Stimulated activated CD4-positive, alpha-beta T cell treated with anti-CD3 and anti-CD28 coated beads, Interleukin-4, amount 100 ng/mL, for 4 hours (primary cell): ENCODE measurements at regions not wholly inside any gene's neighbourhood (a gene's known extent, or its start where the extent isn't known, plus 50 kb on each side); places are given as distances from the start of the nearest gene placed in this dataset.

Experiments used
- DNase-seq, 2 experiments: peaks; one replicate each; pipeline ENCODE4 v3.0.0-alpha.2; 2020

DNA sequence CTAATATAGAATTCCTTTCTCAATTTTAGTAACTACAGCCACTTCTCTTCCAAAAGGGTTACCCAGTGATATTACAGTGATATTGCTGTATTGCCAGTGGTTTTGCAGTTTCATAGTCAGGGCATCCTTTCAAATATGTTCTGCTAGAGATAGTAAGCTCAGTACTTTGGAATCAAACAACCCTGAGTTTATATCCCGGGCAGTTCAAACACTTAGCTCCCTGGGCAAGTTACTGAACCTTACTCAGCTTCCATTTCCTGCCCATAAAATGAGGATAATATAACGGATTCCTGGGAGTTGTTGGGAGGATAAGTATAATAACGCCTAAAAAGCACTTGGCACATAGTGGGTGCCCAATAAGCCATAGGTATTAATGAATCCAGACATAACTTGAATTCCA, 212.6 kb upstream of the PARD3B start:
- DNase-seq: no peak

DNA sequence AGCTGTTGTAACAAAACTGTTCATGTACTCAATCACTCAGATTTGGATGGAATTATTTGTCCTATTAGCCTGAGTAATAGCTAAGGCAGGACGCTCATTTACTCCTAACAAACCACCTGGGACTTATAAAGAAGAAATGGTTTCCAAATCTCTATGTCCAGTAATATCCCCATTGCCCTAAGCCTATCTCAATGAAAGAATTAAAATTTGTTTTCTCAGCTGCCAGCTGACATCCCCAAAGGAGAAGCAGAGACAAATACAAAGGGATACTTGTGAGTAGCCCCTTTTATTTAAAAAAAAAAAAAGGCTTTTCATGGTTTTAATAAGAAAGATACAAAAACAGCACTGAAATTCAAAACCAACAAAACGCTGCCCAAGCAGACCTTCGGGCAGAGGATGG, 211.4 kb upstream of the PARD3B start:
- no peak for DNase-seq

DNA sequence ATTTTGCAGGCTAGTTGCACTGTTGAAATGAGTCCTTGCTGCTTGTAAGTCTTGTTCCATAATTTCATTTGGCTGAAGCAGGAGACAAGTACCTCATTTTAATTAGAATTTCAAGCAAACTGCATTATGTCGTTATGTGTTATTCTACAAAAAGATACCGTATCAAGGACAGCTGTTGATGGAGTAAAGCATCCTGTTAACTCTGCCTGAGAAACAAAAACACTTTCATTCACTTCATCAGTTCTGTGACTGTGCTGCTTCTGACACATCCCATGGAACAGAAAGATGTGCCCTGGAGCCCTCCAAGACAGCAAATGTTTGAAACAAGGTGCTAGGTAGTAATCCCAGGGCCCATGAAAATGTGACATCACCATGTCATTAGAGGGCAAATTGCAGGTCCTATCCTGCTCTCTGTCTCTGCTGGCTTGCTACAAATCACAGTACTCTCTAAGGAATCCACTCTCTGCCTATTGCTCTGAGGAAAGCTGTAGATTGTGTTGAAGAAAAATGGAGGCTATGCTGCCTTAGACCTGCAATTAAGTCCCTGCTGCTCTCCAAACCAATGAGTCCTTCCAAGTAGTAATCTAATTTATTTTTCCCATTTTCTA, 209.7 kb upstream of the PARD3B start:
- no peak for DNase-seq

DNA sequence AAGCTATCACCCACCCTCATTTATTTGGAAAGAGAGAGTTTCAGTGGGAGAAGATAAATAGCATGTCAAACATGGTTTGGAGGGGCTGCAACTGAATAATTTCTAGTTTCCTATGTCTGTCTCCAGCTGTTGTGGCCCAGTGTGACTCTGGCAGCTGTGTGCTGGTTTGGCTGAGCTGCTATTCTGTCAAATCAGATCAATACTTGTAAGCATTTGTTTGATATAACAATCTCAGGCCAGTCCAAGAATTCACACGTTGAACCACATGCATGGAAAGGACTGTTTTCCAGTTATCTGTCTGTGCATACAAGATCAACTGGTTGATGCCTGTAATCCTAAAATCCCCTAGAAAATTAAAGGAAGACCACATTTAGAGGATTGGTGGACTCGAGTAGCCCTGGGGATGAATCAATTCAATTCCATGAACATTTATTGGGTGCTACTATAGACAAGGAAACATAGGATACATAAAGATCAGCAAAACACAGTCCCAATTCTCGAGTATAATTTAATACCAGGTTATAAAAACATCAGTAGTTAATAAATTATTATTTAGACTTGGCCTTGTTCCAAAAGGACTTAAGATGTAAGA, 209.0 kb upstream of the PARD3B start:
- DNase-seq: no peak

DNA sequence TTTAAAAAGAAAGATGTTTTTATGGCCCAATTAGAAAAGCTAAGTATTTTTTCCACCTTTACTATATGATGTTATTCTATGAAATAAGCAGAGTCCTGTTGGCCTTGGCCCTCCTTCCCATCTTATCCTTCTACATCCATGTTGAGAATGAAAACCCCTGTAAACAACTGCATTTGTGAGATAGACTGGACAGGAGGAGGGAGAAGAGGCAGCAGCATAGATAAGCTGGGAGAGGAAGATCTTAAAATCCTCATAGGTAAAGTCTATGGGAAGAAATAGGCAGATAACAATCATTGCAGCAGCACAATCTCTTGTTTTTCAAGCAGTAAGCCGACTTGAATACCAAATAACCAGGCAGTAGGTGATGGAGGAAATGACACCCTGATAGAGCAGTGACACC, 207.6 kb upstream of the PARD3B start:
- DNase-seq: no peak

DNA sequence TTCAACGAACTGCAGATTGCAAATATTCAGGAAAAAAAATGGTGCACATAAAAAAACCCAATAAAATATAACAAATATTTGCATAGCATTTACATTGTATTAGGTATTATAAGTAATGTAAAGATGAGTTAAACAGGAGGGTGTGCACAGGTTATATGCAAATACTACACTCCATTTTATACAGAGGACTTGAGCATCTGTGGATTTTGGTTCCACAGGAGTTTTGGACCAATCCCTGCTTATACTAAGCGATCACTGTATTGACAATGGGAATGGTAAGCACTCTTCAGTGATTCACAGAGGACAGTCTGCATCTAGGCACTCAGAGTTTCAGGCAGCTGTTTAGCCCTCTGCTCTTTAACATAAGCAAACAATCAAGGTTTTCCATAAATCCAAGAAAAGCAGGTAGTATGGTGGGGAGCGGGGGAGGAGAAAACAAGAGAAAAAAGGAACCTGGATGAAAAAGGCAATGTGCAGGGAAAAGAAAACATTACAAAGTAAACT, 206.0 kb upstream of the PARD3B start:
- DNase-seq: no peak

DNA sequence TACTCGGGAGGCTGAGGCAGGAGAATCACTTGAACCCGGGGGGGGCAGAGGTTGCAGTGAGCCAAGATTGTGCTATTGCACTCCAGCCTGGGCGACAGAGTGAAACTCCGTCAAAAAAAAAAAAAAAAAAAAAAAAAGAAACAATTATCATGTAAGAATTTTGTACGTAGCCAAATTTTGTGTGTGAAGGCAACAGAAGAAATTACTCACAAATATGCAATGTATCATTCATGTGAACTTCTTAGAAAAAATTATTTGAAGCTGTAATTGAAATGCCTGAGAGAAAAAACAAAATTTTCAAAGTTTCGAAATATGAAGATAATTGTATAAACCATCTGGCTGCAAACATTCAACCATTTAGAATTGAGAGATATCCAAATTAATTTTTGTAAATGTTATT, 204.8 kb upstream of the PARD3B start:
- no peak for DNase-seq

DNA sequence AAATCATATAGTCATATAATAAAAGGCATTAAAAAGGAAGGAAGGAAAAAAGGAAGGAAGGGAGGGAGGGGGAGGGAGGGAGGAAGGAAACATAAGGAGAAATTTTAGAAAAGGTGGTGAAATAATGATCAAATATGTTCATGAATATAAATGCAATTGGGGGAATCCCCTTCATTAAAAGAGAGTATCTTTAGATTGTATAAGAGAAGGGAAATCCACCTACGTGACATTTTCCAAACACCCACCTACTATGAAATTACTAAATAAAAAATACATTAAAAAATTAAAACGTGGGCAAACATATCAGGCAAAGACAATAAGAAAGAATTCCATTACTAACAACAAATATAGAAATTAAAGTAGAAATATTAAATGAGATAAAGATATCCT, 203.4 kb upstream of the PARD3B start:
- DNase-seq: no peak

DNA sequence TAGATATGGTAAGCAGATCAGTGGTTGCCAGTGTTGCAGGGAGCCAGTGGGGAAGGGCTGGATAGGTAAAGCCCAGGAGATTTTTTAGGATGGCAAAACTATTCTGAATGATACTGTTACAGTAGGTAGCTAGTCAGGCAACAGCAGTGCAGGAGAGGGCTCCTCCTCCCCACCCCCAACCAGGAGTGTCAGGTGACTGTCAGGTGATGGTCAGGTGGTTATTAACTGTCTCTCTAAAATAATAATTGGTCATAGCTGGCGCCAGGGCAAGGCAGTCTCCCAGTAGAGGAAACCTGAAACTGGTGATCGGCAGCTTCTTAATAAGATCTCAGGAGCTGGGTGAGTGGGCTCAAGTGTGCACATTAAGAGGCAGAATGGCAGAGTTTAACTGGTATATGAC, 201.6 kb upstream of the PARD3B start:
- DNase-seq: no peak

DNA sequence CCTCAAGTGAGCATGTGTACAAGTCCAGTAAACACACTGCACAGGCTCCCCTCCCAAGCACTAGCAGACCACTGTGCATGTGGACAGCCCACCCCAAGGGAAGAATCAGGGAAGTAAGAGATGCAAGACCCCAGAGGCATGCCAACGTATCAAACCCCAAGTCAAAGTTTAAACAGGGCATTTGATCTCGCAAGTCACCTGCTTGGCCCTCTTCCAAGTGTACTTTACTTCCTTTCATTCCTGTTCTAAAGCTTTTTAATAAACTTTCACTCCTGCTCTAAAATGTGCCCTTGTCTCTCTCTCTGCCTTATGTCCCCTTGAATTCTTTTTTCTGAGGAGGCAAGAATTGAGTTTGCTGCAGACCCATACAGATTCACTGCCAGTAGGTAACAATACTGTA, 201.2 kb upstream of the PARD3B start:
- no peak for DNase-seq

DNA sequence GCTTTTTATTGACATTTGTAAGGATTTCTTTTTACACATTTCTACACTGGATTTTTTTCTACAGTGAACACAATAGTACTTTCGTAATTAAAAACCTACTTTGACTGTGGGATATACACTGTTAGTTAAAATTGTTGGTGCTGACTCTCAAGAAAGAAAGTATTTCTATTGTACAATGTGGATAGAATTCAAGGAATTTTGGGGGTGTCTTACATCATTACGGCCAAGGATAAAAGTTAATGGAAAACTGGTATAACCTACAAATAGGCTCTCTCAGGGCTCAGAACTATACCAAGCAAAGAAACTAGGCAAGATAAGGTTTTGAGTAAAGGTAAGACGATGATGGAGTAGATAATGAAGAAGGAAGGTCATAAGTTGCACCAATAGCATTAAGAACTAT, 198.4 kb upstream of the PARD3B start:
- DNase-seq: no peak

DNA sequence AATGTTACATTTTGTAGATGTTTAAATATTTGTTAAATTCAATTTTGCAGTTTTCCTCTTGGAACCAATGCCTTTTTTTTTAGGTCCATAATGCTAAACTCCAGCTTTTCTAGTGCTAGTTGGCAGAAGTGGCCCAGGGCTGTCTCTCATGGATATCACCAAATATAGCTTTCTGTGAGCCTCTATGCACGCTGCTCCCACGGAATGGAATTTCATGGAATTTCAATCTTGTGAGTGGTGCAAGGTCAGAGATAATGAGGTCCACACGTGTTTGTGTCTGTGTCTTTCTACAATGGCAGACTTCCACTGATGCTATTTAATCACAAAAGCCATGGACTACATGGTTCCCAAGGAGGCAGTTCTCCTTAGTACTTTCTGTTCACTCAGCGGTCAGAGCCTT, 191.5 kb upstream of the PARD3B start:
- no peak for DNase-seq

DNA sequence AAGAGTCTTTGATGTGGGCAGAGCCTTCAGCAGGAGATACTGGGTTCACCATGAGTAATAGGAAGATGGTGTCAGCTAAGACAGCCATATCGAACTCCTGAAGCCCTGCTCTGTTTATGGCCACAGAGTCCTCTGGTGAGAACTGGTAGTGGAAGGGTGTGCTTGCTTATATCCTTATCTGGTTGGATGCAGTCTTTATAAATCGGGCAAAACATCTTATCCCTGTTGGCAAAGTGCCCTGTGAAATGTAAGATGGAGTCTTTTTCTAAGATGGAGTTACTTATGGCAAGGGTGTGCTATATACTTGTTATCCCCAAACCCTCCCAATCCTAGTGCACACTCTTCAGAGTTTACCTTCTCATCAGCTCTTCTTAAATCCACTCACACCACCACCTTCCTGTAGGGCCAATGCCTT, 190.8 kb upstream of the PARD3B start:
- DNase-seq: no peak

DNA sequence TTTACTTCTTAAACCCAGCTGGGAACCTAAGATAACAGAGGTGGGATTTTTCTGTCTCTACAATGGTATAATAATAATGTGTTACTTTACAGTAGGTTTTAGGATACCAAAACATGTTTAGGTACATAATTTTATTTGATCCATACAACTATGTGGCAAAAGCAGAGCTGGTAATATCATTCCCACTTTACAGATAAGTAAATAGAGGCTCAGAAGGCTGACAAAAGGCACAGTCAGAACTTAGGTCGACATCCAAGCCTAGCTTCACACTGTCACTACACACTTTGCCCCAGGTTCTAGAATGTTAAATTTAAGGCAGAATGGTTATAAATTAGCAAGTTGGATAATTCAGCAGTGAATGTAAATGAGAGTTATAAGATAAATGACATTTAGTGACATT, 189.6 kb upstream of the PARD3B start:
- DNase-seq: no peak

DNA sequence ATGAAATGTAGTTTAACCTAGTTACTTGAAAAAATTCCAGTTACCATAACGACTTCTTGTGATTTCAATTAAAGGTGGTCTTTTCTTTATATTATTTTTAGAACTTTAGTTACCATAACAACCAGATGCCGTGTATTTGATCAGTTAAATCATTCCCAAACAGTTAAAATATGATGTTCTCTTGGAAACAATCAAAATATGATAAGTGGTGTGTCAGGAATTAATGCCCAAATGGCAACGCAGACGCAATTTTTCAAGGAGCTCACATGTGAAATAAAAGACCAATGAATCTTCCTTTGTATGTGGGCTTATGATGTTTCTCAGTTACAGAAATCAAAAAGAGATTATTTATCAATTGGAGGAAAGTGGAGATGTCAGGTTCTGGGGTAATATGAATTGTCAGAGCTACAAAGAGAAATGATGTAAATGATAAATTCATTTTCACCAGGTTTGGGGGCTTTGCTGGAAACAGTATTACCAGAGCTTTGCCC, 189.1 kb upstream of the PARD3B start:
- DNase-seq: no peak

DNA sequence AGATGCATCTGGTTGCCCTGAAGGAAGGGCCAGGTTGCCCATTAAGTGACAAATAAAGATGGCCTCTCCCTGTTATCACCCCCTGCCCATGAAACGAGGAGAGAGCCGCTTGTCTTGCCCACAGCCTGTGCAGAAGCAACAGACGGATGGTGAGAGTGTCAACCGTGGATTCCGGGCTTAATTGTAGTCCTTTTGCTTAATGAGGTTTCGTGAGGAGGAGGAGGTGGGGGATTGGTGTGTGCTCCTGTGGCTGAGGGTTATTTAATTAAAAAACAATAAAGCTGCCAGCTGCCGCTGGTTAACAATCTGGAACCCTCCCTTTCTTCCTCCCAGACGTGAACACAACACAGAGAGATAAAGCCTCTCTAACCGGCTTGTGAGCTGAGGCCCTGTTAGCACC, 188.0 kb upstream of the PARD3B start:
- no peak for DNase-seq

DNA sequence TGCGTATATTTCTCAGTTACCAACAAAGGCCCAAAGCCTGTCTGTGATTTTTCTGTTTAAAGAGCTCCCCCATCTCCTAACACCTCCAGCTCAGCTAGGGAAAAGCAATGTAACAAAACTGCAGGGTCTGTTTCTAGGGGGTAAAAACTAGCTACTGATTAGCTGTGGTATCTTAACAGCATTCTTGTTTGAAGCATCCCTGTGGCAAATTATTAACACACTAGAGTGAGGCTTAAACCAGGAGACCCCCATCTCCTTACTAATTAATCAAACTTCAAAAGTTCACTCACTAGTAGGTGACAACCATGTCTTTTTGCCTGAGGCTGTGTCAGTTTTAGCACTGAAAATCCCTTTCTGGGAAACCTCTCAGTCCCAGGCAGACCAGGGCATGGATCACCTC, 186.2 kb upstream of the PARD3B start:
- DNase-seq: no peak

DNA sequence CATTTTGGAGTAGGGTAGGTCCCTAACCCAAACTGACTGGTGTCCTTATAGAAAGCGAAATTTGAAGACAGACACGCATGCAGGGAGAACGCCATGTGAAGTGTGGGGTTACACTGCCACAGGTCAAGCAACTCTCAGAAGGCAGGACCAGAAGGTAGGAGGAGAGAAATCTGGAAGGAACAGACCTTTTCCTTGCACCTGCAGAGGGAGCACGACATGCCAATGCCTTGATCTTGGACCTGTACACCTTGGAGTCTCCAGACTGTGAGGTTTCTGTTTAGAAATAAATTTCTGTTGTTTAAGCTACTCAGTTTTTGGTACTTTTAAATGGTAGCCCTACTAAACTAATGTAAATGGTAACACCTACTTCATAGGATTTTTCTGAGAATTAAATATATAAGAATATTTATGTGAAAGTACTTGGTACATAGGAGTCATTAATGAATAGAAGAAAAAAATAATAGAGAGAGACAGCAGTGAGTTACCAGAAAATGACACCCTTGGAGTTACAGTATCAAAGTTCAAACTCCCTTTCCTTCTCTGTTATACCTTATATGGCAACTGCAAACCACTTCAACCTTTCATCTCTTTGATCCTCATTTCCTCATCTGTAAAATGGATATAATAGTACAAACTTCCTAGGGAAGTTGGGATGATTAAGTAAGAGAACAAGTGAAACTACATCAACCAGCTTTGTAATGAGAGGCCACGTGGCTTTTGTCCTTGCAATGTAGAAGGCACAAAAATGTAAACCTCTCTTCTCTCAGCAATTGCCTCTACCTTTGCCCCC, 184.9 kb upstream of the PARD3B start:
- DNase-seq: no peak

DNA sequence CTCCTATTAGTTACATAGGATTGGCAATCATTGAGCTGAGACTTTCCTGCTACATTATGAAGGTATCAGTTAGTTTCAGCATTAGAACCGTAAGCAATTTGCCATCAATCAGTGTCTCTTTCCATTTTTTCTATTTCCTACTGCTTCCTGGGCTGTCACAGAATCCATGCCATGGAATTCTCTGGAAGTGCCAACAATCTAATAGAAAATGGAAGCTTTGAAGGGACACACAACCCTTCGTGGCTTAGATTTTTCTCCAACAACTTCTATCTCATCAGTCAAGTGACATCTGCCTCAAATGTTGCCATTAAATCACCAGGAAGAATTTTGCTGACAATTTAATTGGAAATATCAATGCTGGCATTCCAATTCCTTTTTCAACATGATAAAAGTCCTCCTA, 183.5 kb upstream of the PARD3B start:
- no peak for DNase-seq

DNA sequence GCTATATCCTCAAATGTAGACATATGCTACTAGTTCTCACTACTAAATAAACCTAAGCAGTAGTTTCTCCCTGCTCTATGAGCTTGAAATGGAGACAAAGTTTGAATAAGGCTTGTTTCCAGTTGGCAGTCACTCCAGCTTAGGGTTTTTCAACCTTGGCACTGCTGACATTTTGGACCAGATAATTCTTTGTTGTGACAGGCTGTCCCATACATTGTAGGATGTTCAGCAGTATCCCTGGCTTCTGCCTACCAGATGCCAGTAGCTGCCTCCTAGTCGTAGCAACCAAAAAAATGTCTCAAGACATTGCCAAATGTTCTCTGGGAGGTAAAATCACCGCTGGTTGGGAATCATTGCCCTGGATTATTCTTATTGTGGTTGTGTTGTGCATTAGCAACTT, 182.7 kb upstream of the PARD3B start:
- no peak for DNase-seq

DNA sequence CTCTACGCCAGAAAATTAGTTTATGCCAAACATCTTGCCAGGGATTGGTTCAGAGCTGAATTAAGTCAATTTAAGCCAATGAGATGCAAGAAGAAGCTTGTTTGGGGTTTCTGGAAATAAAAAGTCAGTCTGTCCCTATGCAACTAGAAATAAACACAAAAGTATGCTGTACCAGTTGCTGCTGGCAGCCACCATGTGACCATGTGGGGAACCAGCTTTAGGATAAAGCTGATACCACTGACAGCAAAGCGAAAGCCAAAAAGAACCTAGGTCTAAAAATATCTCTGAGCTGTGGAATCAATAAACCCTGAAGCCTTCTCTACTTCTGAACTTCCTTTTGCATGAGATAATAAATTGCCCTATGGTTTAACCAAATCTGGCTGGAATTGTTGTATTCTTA, 181.8 kb upstream of the PARD3B start:
- no peak for DNase-seq

DNA sequence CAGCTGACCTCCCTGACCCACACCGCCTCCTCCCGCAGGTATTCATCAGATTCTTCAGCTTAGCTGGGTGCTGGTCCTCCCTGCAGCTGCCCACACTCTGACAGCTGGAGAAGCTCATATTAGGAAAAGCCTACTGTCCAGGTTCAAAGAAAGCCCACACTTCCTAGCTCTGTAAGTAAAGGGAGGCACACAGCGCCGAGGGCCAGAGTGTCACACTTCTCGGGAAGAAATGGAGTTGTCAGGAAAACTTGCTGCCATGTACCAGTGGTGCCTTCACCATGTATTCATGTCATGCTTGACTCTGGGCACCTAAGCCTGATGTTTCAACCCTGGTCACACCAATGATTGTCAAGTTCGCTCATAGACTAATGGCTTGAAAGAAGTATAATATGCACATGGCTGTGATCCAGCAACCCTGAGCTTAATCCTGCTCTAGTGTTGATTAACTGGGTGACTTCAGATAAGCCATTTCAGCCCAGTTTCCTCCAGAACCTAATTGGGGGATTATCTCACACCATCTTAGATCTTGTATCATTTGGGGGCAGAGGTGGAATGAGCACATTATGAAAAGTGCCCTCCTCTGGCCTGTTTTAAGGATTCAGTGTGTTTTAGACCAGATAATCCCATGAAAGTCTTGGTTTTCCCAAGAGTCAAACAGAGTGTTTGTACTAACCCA, 180.3 kb upstream of the PARD3B start:
- DNase-seq: no peak

DNA sequence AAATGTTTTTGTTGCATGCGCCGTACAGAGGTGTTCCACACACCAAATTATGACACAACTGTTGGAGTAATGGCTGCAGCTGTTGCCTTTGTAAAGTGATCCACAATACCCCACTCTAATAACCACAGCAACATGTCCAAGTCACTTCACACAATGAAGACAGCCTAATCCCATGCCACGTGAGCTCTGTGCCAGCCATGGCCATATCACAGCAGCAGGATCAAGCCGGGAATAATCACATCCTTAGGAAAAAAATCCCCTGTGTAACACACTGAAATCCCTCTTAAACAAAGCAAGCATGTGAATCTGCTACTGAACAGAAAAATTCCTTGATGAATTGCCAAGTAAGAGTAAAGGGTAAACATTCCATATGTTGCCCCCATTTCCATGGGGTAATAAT, 179.5 kb upstream of the PARD3B start:
- DNase-seq: no peak

DNA sequence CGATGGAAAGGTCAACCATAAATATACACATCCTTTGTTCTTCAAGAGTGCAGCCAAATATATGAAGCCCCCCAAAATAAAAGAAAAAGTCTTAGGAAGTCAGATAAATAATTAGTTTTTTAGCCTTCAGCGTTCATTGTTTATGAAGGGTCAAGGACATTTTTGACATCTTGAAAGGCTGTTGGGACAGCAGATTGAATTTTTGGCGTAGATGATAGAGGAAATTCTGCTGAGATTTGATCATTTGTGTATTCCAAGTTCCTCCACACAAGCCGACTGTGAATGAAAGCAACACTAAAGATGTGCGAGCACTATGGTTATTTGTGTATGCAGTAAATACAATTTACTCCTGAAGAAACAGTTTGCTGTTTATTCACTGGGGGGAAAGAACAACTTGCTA, 177.8 kb upstream of the PARD3B start:
- no peak for DNase-seq
